ENCODE measurements at regions not wholly inside any gene's neighbourhood (a gene's known extent, or its start where the extent isn't known, plus 50 kb on each side); places are given as distances from the start of the nearest gene placed in this dataset.
A peak's percentile ranks its signal among the peaks of the same experiment; 100 is the strongest.
"Not testable (repeated sequence)": the region's sequence is repeated elsewhere in the genome, so short reads cannot be mapped to it uniquely, and the experiment has no call there.

- DNase-seq (ENCODE audit: low spot score): no peak
These were observed 112.5 kb upstream of the PRSS1 start for GRCh38 chr7:142636751-142637150.

- not testable (repeated sequence) for DNase-seq (ENCODE audit: low spot score)
These were observed 113.2 kb upstream of the PRSS1 start for GRCh38 chr7:142636107-142636506.

DNA sequence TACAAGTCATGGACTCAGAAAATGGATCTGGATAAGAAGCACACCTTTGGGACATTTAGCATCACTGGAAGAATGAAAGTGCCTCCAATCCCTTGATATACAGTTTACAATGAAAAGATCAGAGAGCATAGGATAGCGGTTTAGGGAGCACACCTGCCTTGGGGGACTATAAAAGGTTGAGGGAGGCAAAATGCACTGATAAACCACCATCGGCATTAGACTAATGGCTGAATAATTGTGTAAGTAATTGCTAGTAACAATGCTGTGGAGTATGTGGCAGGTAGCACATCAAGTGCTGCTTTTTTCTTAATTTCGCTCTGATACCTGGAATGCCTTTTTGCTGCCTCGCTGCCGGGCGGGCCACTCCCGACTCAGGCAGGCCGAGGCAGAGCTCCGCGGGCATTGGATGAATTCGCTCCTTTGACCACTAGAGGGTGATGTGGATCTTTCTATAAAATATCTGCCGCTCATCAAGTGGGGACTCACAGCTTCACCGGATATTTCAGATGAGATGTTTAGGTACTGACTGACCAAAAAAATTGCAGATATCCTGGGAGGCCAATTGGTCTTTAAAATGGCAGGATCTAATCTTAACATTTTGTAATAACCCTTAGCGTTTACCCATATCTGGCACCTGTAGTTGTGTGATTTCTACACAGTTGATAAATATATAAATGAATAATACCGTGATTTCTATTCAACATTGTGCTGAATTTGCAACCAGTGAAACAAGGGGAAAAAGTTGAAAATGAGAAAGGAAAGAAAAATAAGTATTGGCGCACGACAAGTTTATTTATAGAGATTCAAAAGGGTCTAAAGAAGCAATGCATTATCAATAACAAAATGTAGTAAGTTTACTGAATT lies 116.8 kb upstream of the PRSS1 start:
- peak; percentile 81 for DNase-seq (ENCODE audit: low spot score)

GRCh38 chr7:142629588-142630260 lies 119.5 kb upstream of the PRSS1 start:
- DNase-seq (ENCODE audit: low spot score): peak; percentile 29

- no peak for DNase-seq (ENCODE audit: low spot score)
These were observed 120.3 kb upstream of the PRSS1 start for GRCh38 chr7:142628945-142629344.

DNA sequence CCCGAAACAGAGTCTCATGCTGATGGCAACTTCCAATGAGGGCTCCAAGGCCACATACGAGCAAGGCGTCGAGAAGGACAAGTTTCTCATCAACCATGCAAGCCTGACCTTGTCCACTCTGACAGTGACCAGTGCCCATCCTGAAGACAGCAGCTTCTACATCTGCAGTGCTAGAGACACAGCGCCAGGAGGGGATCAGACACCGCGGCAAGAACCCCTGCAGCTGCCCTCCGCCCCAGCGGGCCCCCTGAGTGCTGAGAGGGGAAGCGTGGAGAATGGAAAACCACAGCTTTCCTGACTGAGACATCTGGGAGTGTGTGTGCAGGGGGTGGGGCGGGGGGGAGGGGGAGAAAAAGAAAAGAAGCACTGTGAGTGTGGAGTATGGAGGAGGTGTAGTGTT lies 122.0 kb upstream of the PRSS1 start:
- not testable (repeated sequence) for DNase-seq (ENCODE audit: low spot score)

GRCh38 chr7:142626420-142627035 lies 122.7 kb upstream of the PRSS1 start:
- DNase-seq (ENCODE audit: low spot score): no peak

- not testable (repeated sequence) for DNase-seq (ENCODE audit: low spot score)
These were observed 124.1 kb upstream of the PRSS1 start for GRCh38 chr7:142625216-142625615.

GRCh38 chr7:142620402-142620801 lies 128.9 kb upstream of the PRSS1 start:
- no peak for DNase-seq (ENCODE audit: low spot score)

- DNase-seq (ENCODE audit: low spot score): no peak
These were observed 130.5 kb upstream of the PRSS1 start for GRCh38 chr7:142618655-142619351.

DNA sequence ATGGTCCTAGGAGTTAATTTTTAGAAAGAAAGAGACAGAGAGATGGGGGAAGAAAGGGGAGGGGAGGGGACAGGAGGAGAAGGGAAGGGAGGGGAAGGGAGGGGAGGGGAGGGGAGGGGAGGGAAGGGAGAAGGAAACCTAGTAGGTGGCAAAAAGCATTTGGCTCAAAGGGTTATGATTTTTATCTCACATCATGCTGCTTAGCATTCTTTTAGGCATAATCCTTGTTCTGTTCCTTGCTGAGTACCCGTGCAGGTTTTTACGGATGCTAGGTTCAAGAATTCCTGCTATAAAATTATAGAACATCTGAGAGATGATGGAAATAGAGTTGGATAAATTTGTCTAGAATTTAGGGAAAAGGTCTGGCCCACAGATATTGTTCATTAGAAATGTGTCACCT lies 132.4 kb upstream of the PRSS1 start:
- DNase-seq (ENCODE audit: low spot score): no peak

GRCh38 chr7:142616121-142616643 lies 133.1 kb upstream of the PRSS1 start:
- no peak for DNase-seq (ENCODE audit: low spot score)

- no peak for DNase-seq (ENCODE audit: low spot score)
These were observed 133.8 kb upstream of the PRSS1 start for GRCh38 chr7:142615508-142615907.

DNA sequence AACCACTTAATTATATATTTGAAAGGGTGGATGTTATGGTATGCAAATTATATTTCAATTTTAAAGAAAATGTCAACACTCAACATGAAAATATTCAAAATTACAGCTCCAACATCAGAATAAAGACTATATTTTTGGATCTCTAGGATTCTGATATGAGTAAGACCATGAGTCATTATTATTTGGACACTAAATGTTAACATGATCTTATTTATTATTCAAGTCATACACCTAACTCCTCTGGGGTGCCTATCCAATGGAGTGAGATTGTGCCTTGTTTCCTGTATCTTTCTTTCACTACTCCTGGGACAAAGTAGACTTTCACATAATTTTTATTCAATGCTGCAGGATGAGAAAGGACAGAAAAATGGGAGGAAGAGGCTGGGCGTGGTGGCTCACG lies 135.2 kb upstream of the PRSS1 start:
- DNase-seq (ENCODE audit: low spot score): peak; percentile 16

DNA sequence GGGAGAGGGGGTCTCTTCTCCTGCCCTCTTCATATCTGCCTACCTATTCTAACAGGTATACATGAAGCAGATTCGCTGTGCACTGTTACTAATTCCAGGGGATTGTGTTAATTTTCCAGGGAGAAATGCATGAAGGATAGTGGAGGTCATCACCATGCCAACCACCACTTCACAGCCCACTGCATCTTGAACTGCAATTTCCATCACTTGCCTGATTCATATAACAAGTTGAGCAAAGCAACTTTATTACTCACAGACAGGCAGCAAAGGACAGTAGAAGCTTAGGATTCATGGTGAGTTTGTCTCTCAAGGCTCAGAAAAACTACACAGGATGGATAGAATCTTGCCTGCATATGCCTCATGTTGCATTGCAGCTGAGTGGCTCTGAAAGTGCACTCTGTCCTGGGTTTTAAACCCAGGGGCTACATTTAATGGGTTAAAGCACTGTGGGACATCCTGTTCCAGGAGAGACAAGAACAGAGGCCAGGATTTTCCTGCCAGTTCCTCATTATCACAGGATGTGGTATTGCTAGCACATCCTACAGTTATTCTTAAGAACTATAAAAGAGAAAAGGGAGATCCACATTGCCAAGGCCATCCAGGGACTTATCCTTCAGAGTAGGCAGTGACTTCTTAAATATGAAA lies 136.9 kb upstream of the PRSS1 start:
- DNase-seq (ENCODE audit: low spot score): no peak

- no peak for DNase-seq (ENCODE audit: low spot score)
These were observed 137.6 kb upstream of the PRSS1 start for GRCh38 chr7:142611566-142612236.

DNA sequence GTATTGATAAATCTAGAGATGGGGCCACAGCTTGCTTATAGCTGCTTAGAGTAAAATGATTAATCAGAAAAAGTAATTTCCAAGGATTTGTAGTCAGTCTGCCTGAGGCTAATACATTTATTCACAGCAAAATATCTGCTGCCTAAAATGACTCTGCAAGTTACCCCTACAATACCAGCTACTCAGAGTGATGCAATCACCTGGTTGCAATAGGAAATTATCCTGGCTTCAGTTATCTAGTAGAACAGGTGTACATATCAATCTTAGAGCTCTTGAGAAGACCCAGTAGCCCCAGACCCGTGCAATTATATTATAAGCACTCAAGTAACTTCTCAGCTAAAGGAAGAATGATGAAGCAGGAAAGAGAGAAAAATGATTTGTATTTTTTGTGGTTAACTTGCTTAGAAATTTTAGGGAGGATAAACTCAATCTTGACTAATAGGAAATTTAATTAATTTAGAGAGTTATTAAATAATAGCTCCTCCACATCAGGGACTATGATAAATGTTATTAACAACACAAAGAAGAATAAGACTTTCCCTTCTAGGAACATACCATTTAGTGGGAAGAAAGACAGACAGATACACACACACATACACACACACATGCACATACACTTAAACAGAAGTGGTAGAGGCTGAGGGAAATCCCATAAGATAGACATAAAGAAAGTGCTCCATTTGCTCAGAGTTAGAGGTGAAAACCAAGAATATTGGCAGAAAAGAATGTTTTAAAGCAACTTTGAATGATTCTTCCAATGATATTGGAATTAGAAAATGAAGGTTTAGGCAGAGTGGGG lies 140.4 kb upstream of the PRSS1 start:
- no peak for DNase-seq (ENCODE audit: low spot score)

DNA sequence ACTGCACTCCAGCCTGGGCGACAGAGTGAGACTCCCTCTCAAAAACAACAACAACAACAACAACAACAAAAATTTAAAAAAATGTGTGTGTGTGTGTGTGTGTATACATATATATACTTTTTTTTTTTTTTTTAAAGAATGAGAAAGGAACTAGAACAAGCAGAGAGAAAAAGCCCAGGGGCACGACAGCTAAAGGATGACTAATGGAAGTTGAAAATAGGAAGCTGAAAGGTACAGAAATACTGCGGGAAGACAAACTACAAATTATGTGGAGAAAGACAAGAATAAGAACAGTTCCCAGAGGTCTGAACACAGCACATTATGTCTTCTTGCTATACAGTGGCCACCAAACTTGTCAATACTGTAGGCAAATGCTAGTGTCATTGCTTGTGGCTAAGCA lies 141.9 kb upstream of the PRSS1 start:
- DNase-seq (ENCODE audit: low spot score): no peak

DNA sequence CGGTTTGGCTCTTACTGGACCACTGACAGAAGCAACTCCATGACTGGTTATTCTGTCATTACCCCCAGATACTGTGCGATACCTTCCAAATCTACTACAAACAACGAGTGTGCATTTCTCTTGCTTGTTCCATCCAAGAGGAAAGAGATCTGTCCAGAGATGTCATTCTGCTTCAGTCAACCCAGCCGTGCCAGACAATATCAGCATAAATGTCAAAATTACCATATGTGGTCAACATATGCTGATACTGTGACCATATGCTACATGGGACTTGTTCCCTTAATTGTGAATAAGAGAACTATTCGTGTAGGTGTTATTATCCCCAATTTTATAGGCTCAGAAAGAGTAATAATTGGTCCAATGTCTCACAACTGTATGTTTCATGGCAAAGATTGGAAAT lies 143.2 kb upstream of the PRSS1 start:
- no peak for DNase-seq (ENCODE audit: low spot score)

GRCh38 chr7:142604671-142605070 lies 144.6 kb upstream of the PRSS1 start:
- no peak for DNase-seq (ENCODE audit: low spot score)

Data from AG08396 (cell line).